SK-N-SH (cell line): ENCODE measurements at regions not wholly inside any gene's neighbourhood (a gene's known extent, or its start where the extent isn't known, plus 50 kb on each side); places are given as distances from the start of the nearest gene placed in this dataset.

Experiments
- CTCF ChIP-seq: fragments of 200-600 bp; sonication (generic); IDR thresholded peaks from 2 replicates; pipeline ENCODE4 v1.6.1; 2017; ENCODE audit warnings: antibody characterized with exemption, mild to moderate bottlenecking, moderate library complexity
- MXI1 ChIP-seq: IDR thresholded peaks from 2 replicates; pipeline ENCODE4 v1.6.1; 2012; ENCODE audit warnings: mild to moderate bottlenecking, low read depth, low read length, improper control_type of control experiment
- POLR2AphosphoS5 ChIP-seq: IDR thresholded peaks from 2 replicates; pipeline ENCODE4 v1.6.1; 2012; ENCODE audit warnings: low read depth, low read length
- USF1 ChIP-seq: IDR thresholded peaks from 2 replicates; pipeline ENCODE4 v1.4.0; 2012; ENCODE audit warnings: low read depth, borderline replicate concordance
- YY1 ChIP-seq: IDR thresholded peaks from 2 replicates; pipeline ENCODE4 v1.4.0; 2012; ENCODE audit warnings: low read depth, mild to moderate bottlenecking
- TF ChIP-seq, protein P1 (sequence below): IDR thresholded peaks from 2 replicates; pipeline ENCODE4; 2012

DNA sequence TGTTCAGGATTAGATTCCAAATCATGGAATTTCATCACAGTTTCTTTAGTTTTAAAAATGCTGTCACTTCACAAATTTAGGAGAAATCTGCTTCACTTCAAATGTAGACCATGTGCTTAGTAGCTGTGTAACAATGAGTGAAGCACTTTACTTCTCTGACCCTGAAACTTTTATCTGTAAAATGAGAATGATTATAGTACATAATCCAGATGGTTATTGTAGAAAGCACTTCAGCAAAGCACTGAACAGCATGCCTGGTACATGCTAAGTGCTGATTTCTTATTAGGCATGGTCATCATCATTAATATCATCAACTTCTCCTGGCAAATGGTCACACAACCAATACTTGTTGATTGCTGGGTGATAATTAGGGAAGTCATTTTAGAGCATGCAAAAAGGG lies 705.0 kb downstream of the EPHA7 start:
- TF ChIP-seq CTCF (no peak), USF1 (no peak), MXI1 (no peak), POLR2AphosphoS5 (no peak), YY1 (no peak)
- TF ChIP-seq, protein P1, sequence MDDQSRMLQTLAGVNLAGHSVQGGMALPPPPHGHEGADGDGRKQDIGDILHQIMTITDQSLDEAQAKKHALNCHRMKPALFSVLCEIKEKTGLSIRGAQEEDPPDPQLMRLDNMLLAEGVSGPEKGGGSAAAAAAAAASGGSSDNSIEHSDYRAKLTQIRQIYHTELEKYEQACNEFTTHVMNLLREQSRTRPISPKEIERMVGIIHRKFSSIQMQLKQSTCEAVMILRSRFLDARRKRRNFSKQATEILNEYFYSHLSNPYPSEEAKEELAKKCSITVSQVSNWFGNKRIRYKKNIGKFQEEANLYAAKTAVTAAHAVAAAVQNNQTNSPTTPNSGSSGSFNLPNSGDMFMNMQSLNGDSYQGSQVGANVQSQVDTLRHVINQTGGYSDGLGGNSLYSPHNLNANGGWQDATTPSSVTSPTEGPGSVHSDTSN = no peak
